Body of pancreas (tissue), 4 donors: ENCODE measurements at regions not wholly inside any gene's neighbourhood (a gene's known extent, or its start where the extent isn't known, plus 50 kb on each side); places are given as distances from the start of the nearest gene placed in this dataset.
A peak's percentile ranks its signal among the peaks of the same experiment; 100 is the strongest.
"Not testable (repeated sequence)": the region's sequence is repeated elsewhere in the genome, so short reads cannot be mapped to it uniquely, and the experiment has no call there.

Experiments used
- ATAC-seq: fragments of 150-250 bp; one replicate; pipeline ENCODE4 v1.9.1; 2016
- DNase-seq, 4 donors: peaks; one replicate each; pipeline ENCODE4 v3.0.0-alpha.2; 2019
- H3K27ac ChIP-seq, 4 donors: fragments of 200-600 bp; sonication (generic); 1 replicate in 3 of 4; 2 replicates in 1 of 4; pipeline versions ENCODE4 v1.5.1 to v1.6.1; 2016 to 2019; ENCODE audit warnings: mild to moderate bottlenecking in 1 of 4, mixed read lengths in 1 of 4, moderate library complexity in 1 of 4
- H3K27me3 ChIP-seq, 2 donors: fragments of 200-600 bp; sonication (generic); one replicate each; pipeline ENCODE4 v1.6.0; 2016; ENCODE audit warnings: mild to moderate bottlenecking in 1 of 2
- H3K36me3 ChIP-seq, 2 donors: fragments of 200-600 bp; sonication (generic); replicated peaks in 1 of 2; 2 replicates each; pipeline ENCODE4 v1.5.1; 2016; ENCODE audit warnings: low read depth in 2 of 2; ENCODE audit not compliant: insufficient read depth in 1 of 2
- H3K4me1 ChIP-seq: fragments of 200-600 bp; sonication (generic); one replicate; pipeline ENCODE4 v1.6.0; 2016
- H3K4me3 ChIP-seq, 2 donors: fragments of 200-600 bp; sonication (generic); 1 replicate in 1 of 2; 2 replicates in 1 of 2; pipeline ENCODE4 v1.5.1; 2016 to 2019
- H3K9me3 ChIP-seq, 3 donors: fragments of 200-600 bp; sonication (generic); 1 replicate in 2 of 3; 2 replicates in 1 of 3; pipeline ENCODE4 v1.5.1; 2016
- POLR2A ChIP-seq, 3 donors: fragments of 450-650 bp; IDR thresholded peaks; one replicate each; pipeline ENCODE4 v1.6.1; 2016; ENCODE audit warnings: antibody characterized with exemption in 3 of 3, mild to moderate bottlenecking in 2 of 3
- WGBS, 2 donors: methylation state at CpG; one replicate each; pipeline ENCODE4 v1.1.5; 2017; 5-methylcytosine and 5-hydroxymethylcytosine counted together
- intact Hi-C: fragments of 100-400 bp; cut with DNase I; formaldehyde crosslinking; loops from one replicate; pipeline ENCODE4 v1.15.1; 2023
- TF ChIP-seq, protein P1 (sequence below), 7 experiments: fragments of 450-650 bp in 4 of 7; fragments of 200-600 bp in 3 of 7; sonication (generic) in 3 of 7; IDR thresholded peaks; one replicate each; pipeline ENCODE4 v1.5.1; 2016 to 2019; ENCODE audit warnings: antibody characterized with exemption in 7 of 7

DNA sequence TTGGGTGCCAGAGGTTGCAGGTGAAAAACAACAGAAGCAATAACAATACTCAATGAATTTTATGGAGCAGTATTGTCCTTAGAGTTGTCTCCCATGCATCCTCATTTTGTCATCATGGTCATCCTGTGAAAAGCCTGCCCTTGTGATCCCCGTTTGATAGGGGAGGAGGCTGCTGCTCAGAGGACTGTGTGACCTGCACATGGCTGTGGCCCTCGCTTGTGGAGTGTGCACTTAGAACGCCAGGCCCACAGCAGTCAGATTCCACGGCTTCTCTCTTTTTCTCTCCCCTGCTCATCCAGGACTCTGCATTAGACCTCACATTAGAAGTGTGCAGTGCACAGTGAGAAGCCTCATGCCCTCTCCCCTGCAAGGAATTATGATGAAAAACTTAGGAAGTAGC, 491.1 kb upstream of the KLF6 start:
- intact Hi-C loops: no loop called here
- ATAC-seq: no peak
- H3K4me3 ChIP-seq: no peak overlapping the region
- 54 to 67% methylated on average over 4 of the region's 4 CpGs for WGBS, 2 donors
- H3K36me3 ChIP-seq: no peaks in the 10 kb centered on the region
- no peak for TF ChIP-seq POLR2A (IDR thresholded peaks at IDR 0.05)
- no peak for DNase-seq
- H3K9me3 ChIP-seq: no peaks in the 10 kb centered on the region
- H3K27me3 ChIP-seq: no peaks in the 10 kb centered on the region
- H3K27ac ChIP-seq: no peak overlapping the region
- H3K4me1 ChIP-seq: peaks cover 16% of the 10 kb centered on the region

- H3K4me1 ChIP-seq, H3K27ac ChIP-seq, DNase-seq, intact Hi-C loops, H3K27me3 ChIP-seq, H3K36me3 ChIP-seq, H3K4me3 ChIP-seq, ATAC-seq, H3K9me3 ChIP-seq: not testable (repeated sequence)
Observed at GRCh38 chr10:4274671-4275070, 489.7 kb upstream of the KLF6 start.

- Histone ChIP-seq H3K9me3 (no peaks in the 10 kb centered on the region), H3K36me3 (no peaks in the 10 kb centered on the region), H3K4me3 (no peak overlapping the region), H3K27me3 (no peaks in the 10 kb centered on the region), H3K4me1 (no peaks in the 10 kb centered on the region), H3K27ac (no peak overlapping the region)
- TF ChIP-seq, protein P1, sequence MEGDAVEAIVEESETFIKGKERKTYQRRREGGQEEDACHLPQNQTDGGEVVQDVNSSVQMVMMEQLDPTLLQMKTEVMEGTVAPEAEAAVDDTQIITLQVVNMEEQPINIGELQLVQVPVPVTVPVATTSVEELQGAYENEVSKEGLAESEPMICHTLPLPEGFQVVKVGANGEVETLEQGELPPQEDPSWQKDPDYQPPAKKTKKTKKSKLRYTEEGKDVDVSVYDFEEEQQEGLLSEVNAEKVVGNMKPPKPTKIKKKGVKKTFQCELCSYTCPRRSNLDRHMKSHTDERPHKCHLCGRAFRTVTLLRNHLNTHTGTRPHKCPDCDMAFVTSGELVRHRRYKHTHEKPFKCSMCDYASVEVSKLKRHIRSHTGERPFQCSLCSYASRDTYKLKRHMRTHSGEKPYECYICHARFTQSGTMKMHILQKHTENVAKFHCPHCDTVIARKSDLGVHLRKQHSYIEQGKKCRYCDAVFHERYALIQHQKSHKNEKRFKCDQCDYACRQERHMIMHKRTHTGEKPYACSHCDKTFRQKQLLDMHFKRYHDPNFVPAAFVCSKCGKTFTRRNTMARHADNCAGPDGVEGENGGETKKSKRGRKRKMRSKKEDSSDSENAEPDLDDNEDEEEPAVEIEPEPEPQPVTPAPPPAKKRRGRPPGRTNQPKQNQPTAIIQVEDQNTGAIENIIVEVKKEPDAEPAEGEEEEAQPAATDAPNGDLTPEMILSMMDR (IDR thresholded peaks at IDR 0.05): no peak
- no peak for TF ChIP-seq POLR2A (IDR thresholded peaks at IDR 0.05)
- ATAC-seq (no peak), DNase-seq (no peak)
- 63 to 82% methylated on average over 7 of the region's 7 CpGs for WGBS, 2 donors
- intact Hi-C loops: no loop called here
Observed at GRCh38 chr10:4271193-4271592, 486.2 kb upstream of the KLF6 start.

- Histone ChIP-seq H3K27ac (no peak overlapping the region), H3K4me3 (no peak overlapping the region), H3K4me1 (no peaks in the 10 kb centered on the region), H3K36me3 (no peaks in the 10 kb centered on the region), H3K27me3 (no peaks in the 10 kb centered on the region), H3K9me3 (no peaks in the 10 kb centered on the region)
- TF ChIP-seq, protein P1 (IDR thresholded peaks at IDR 0.05): no peak
- no peak for TF ChIP-seq POLR2A (IDR thresholded peaks at IDR 0.05)
- intact Hi-C loops: no loop called here
- DNase-seq (peak in 1 of 4 donors; percentile 63), ATAC-seq (no peak)
- 19 to 36% methylated on average over 4 of the region's 4 CpGs for WGBS, 2 donors
Observed at GRCh38 chr10:4270116-4270515, 485.1 kb upstream of the KLF6 start.

DNA sequence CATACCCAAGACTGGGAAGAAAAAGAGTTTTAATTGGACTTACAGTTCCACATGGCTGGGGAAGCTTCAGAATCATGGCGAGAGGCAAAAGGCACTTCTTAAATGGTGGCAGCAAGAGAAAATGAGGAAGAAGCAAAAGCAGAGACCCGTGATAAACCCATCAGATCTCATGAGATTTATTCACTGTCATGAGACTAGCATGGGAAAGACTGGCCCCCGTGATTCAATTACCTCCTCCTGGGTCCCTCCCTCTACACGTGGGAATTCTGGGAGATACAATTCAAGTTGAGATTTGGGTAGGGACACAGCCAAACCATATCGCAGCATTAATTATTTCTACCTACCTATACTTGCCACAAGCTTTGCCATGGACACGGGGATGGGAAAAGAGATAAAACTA, 483.5 kb upstream of the KLF6 start:
- H3K4me1 ChIP-seq, H3K4me3 ChIP-seq, H3K27me3 ChIP-seq, H3K27ac ChIP-seq, intact Hi-C loops, DNase-seq, H3K36me3 ChIP-seq, ATAC-seq, H3K9me3 ChIP-seq: not testable (repeated sequence)
- 69 to 77% methylated on average over 6 of the region's 6 CpGs for WGBS, 2 donors

- Histone ChIP-seq H3K4me3 (no peak overlapping the region), H3K4me1 (no peaks in the 10 kb centered on the region), H3K27ac (peak overlapping the region in 1 of 4 donors; percentile 25), H3K27me3 (no peaks in the 10 kb centered on the region), H3K9me3 (no peaks in the 10 kb centered on the region), H3K36me3 (no peaks in the 10 kb centered on the region)
- ATAC-seq: no peak
- 36 to 38% methylated on average over 8 of the region's 8 CpGs for WGBS, 2 donors
- intact Hi-C loops: no loop called here
- DNase-seq: no peak
- TF ChIP-seq, protein P1 (IDR thresholded peaks at IDR 0.05): peak in 3 of 7 experiments; percentile 7 to 23 (median 10)
- no peak for TF ChIP-seq POLR2A (IDR thresholded peaks at IDR 0.05)
Observed at GRCh38 chr10:4267086-4267773, 482.2 kb upstream of the KLF6 start.
